Uterus (tissue), 3 donors: ENCODE measurements at regions not wholly inside any gene's neighbourhood (a gene's known extent, or its start where the extent isn't known, plus 50 kb on each side); places are given as distances from the start of the nearest gene placed in this dataset.

ENCODE experiments used
- DNase-seq, 2 donors: peaks; one replicate each; pipeline ENCODE4 v3.0.0-alpha.2; 2019 to 2020
- H3K27ac ChIP-seq, 2 donors: fragments of 200-600 bp; sonication (generic); 1 replicate in 1 of 2; 2 replicates in 1 of 2; pipeline ENCODE4 v1.5.1; 2016 to 2018
- H3K27me3 ChIP-seq, 2 donors: fragments of 200-600 bp; sonication (generic); one replicate each; pipeline ENCODE4 v1.5.1; 2018 to 2019; ENCODE audit warnings: control low read depth in 1 of 2
- H3K36me3 ChIP-seq, 2 donors: fragments of 200-600 bp; sonication (generic); one replicate each; pipeline ENCODE4 v1.5.1; 2019; ENCODE audit warnings: control low read depth in 1 of 2
- H3K4me1 ChIP-seq, 2 donors: fragments of 200-600 bp; sonication (generic); one replicate each; pipeline ENCODE4 v1.5.1; 2018 to 2019; ENCODE audit warnings: control low read depth in 1 of 2
- H3K4me3 ChIP-seq, 2 donors: fragments of 200-600 bp; sonication (generic); 1 replicate in 1 of 2; 2 replicates in 1 of 2; pipeline ENCODE4 v1.5.1; 2018 to 2019; ENCODE audit warnings: mild to moderate bottlenecking in 1 of 2
- H3K9me3 ChIP-seq, 2 donors: fragments of 200-600 bp; sonication (generic); one replicate each; pipeline ENCODE4 v1.5.1; 2019; ENCODE audit warnings: control low read depth in 1 of 2
- POLR2A ChIP-seq, 2 donors: fragments of 450-650 bp; IDR thresholded peaks; one replicate each; pipeline ENCODE4 v1.6.1; 2016; ENCODE audit warnings: antibody characterized with exemption in 2 of 2, mild to moderate bottlenecking in 1 of 2, moderate library complexity in 1 of 2
- intact Hi-C: fragments of 100-400 bp; cut with DNase I; formaldehyde crosslinking; loops from one replicate; pipeline ENCODE4 v1.15.1; 2023; ENCODE audit warnings: low total_unique reads
- TF ChIP-seq, protein P1 (sequence below), 4 experiments: fragments of 200-600 bp in 2 of 4; fragments of 450-650 bp in 2 of 4; sonication (generic) in 2 of 4; IDR thresholded peaks; one replicate each; pipeline ENCODE4 v1.5.1; 2016 to 2019; ENCODE audit warnings: antibody characterized with exemption in 4 of 4, mild to moderate bottlenecking in 2 of 4, moderate library complexity in 1 of 4
- donor health status: DM: yes; HTN: yes; CAD: no.

DNA sequence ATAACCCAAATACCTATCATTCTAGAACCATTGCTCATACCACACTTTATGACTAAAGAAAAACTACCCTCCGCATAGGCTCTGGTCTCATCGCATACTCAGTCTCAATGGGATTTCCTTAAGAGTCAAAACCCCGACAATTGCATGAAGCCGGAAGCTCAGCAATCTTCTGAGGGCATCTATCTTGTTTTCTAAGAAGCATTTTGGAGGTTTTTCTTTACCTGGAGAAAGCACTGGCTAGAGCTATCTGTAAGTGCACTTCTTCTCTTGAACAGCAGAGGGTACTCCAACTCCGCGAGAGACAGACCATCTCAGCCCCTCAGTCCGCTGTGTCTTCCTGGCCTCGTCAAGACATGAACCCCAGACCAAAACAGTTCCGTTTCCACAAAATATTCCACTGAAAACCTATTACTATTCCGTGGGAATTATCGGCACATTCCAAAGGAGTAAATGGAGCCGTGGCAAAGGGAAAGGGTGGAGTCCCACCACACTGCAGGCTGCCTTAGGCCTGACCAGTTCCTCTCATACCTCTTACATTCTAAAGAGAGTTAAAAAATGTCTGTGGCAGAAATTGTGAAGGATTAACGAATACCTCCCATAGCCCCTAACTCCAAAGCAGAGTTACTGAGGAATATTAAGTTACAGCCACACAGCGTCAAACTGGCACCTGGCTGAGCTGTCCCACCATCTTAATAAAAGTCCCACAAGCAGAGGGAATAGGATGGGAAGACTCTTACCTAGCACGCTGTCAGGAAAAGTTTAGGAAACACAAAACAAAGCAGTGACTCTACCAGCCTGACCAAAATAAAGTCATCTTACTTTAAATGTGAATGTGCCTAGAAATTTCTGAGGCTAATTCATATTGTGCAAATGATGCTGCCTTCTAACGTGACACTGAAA lies 325.6 kb upstream of the VRK2 start:
- DNase-seq: no peak
- intact Hi-C loops: no loop called here
- Histone ChIP-seq H3K36me3 (no peaks in the 10 kb centered on the region), H3K4me3 (no peak overlapping the region), H3K27me3 (no peaks in the 10 kb centered on the region), H3K27ac (no peak overlapping the region), H3K9me3 (no peaks in the 10 kb centered on the region), H3K4me1 (no peaks in the 10 kb centered on the region)
- no peak for TF ChIP-seq POLR2A (IDR thresholded peaks at IDR 0.05)
- TF ChIP-seq, protein P1, sequence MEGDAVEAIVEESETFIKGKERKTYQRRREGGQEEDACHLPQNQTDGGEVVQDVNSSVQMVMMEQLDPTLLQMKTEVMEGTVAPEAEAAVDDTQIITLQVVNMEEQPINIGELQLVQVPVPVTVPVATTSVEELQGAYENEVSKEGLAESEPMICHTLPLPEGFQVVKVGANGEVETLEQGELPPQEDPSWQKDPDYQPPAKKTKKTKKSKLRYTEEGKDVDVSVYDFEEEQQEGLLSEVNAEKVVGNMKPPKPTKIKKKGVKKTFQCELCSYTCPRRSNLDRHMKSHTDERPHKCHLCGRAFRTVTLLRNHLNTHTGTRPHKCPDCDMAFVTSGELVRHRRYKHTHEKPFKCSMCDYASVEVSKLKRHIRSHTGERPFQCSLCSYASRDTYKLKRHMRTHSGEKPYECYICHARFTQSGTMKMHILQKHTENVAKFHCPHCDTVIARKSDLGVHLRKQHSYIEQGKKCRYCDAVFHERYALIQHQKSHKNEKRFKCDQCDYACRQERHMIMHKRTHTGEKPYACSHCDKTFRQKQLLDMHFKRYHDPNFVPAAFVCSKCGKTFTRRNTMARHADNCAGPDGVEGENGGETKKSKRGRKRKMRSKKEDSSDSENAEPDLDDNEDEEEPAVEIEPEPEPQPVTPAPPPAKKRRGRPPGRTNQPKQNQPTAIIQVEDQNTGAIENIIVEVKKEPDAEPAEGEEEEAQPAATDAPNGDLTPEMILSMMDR (IDR thresholded peaks at IDR 0.05): peak; percentile 40 to 60 (median 50)

DNA sequence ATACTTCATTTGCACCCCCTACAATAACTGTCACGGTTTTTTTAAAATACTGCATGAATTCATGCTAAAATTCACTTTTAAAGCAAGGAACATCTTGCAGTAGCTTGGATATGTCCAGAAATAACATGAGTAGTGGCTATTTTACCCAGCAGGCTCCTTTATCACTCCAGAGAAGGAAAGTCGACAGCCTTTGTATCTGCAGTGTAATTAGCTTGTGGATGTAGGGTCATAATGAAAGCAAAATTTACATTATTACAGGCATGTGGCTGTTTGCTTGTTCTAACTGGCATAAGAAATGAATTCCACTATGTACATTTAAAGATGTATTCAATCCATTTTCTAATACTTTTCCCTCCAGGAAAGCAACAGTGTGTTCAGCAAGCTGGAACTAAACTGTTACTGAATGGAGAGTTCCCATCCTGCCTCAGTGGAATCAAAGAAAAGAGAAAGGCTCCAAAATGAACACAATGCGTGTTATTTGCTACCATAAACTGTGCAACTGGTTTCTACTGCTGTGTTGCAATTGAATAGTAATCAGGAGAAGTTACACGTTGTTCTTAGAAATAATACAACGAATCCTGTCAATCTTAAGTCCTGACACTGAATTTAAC lies 321.2 kb upstream of the VRK2 start:
- no peaks in the 10 kb centered on the region for H3K9me3 ChIP-seq
- intact Hi-C loops: no loop called here
- DNase-seq: no peak
- H3K27me3 ChIP-seq: no peaks in the 10 kb centered on the region
- no peak for TF ChIP-seq POLR2A (IDR thresholded peaks at IDR 0.05)
- TF ChIP-seq, protein P1 (IDR thresholded peaks at IDR 0.05): no peak
- no peak overlapping the region for H3K4me3 ChIP-seq
- H3K27ac ChIP-seq: no peak overlapping the region
- no peaks in the 10 kb centered on the region for H3K36me3 ChIP-seq
- H3K4me1 ChIP-seq: no peaks in the 10 kb centered on the region

DNA sequence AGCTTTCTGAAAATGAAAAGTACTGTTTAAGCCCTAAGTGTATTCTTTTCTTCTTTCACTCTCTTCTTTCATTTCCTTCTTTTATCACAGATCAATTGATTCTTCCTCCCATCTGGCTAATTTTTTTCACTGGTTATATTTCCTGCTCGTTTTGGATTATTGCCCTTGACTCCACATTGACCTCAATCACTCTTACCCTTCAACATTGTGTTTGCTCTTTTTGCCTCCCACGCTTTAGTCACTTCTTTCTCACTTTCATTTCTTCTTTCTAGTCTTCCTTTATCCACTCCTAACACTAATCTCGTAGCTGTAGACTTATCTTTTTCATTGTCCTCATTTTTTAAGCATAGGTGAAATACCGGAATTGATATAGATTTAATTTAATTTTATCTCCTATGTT lies 320.3 kb upstream of the VRK2 start:
- intact Hi-C loops: no loop called here
- H3K4me3 ChIP-seq: no peak overlapping the region
- no peaks in the 10 kb centered on the region for H3K27me3 ChIP-seq
- no peak for DNase-seq
- no peaks in the 10 kb centered on the region for H3K9me3 ChIP-seq
- H3K27ac ChIP-seq: no peak overlapping the region
- H3K36me3 ChIP-seq: no peaks in the 10 kb centered on the region
- no peak for TF ChIP-seq POLR2A (IDR thresholded peaks at IDR 0.05)
- TF ChIP-seq, protein P1 (IDR thresholded peaks at IDR 0.05): no peak
- no peaks in the 10 kb centered on the region for H3K4me1 ChIP-seq

DNA sequence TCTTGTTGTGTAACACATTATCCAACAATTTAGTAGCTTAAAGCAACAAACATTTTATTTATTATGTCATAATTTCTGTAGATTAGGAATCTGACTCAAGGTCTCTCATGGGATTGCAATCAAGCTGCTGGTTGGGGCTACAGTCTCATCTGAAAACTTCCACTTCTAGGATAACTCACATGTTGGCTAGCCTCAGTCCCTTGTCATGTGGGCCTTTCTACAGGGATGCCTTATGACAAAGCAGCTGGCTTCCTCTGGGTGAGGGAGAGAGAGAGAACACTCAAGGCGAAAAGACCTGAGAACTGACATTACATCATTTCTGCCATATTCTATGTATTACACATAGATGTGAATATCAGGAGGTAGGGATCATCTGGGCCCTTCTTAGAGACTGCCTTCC lies 317.9 kb upstream of the VRK2 start:
- no peak for DNase-seq
- TF ChIP-seq POLR2A (IDR thresholded peaks at IDR 0.05): no peak
- TF ChIP-seq, protein P1 (IDR thresholded peaks at IDR 0.05): no peak
- H3K27ac ChIP-seq: no peak overlapping the region
- H3K4me3 ChIP-seq: no peak overlapping the region
- no peaks in the 10 kb centered on the region for H3K36me3 ChIP-seq
- no peaks in the 10 kb centered on the region for H3K27me3 ChIP-seq
- H3K9me3 ChIP-seq: no peaks in the 10 kb centered on the region
- intact Hi-C loops: no loop called here
- no peaks in the 10 kb centered on the region for H3K4me1 ChIP-seq

DNA sequence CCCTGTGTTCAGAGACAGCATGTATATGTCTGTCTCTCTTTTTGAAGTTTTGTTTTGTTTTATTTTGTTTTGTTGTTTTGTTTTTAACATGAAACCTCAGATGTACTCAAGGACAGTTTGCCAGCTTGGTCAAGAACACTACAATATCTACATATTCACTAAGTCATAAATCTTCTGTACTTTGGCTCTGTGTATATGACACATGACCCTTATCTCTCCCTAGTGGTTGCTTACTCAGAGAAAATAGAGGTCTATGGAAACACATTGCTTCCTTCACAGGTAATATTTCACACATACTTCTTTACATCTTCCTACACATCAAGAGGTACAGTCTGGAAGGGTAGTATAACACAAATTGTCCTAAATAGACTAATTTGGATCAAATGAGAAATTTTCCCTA lies 312.6 kb upstream of the VRK2 start:
- TF ChIP-seq, protein P1 (IDR thresholded peaks at IDR 0.05): no peak
- no peak for TF ChIP-seq POLR2A (IDR thresholded peaks at IDR 0.05)
- intact Hi-C loops: no loop called here
- no peak overlapping the region for H3K4me3 ChIP-seq

More for the DNA sequence above, 312.6 kb upstream of the VRK2 start:
- Histone ChIP-seq H3K4me1 (no peaks in the 10 kb centered on the region), H3K36me3 (no peaks in the 10 kb centered on the region), H3K27ac (no peak overlapping the region), H3K9me3 (no peaks in the 10 kb centered on the region), H3K27me3 (no peaks in the 10 kb centered on the region)
- no peak for DNase-seq
